DOHH2 (cell line): ENCODE measurements at regions not wholly inside any gene's neighbourhood (a gene's known extent, or its start where the extent isn't known, plus 50 kb on each side); places are given as distances from the start of the nearest gene placed in this dataset.

Experiments
- CTCF ChIP-seq: fragments of 200-600 bp; sonication (generic); IDR thresholded peaks from one replicate; pipeline ENCODE4 v1.5.1; 2014; ENCODE audit warnings: antibody characterized with exemption, mild to moderate bottlenecking, low read depth, low read length; ENCODE audit not compliant: poor library complexity, severe bottlenecking
- EZH2phosphoT487 ChIP-seq: fragments of 200-600 bp; sonication (generic); IDR thresholded peaks from 2 replicates; pipeline ENCODE4 v1.6.1; 2017; ENCODE audit warnings: borderline replicate concordance, mild to moderate bottlenecking, antibody characterized with exemption, low read length, moderate library complexity, mixed read lengths

GRCh38 chr4:156154978-156155377, 201.3 kb upstream of the CTSO start:
- TF ChIP-seq CTCF (no peak), EZH2phosphoT487 (no peak)
